AG08395 (cell line): ENCODE measurements at regions not wholly inside any gene's neighbourhood (a gene's known extent, or its start where the extent isn't known, plus 50 kb on each side); places are given as distances from the start of the nearest gene placed in this dataset.
A peak's percentile ranks its signal among the peaks of the same experiment; 100 is the strongest.

Experiments used
- DNase-seq: peaks from one replicate; pipeline ENCODE4 v3.0.0; 2012; ENCODE audit warnings: mixed read lengths, low spot score

- no peak for DNase-seq
These were observed 73.9 kb downstream of the WNT5A start for GRCh38 chr3:55413236-55413635.

DNA sequence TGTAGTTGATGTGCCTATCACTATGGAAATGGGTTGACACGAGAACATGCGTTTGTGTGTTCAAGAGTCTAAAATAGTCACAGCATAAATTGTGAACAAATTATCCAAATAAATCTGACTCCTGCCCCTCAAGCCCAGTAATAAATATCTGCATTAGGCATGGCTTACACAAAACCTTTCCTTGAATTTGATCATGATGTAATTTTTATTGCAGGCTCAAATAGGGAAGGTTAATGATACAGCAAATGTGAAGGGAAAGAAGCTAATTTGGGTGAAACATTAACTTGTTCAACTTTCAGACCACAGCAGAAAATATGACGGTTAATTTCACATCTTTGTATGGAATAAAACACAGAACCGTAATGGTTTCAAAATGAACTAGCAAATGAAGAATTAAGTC is 74.6 kb downstream of the WNT5A start:
- DNase-seq, result no peak

DNA sequence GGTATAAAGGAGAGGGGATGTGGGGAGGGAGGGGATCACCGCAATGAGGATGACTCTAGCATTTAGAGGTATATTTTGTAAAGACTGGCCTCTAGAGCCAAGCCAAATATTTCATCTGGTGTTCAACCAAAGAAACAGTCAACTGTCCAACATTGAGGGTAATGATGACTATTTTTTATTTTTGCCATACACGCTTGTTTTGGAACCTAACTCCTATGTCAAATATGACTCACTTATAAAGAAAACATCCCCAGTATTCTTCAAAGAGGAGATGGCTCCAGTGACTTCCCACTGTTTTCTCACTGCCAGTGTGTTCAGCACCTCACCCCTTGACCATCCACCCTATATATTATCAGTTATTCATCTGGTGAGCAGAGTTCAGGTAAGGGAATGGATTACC is 77.3 kb downstream of the WNT5A start:
- no peak for DNase-seq

DNA sequence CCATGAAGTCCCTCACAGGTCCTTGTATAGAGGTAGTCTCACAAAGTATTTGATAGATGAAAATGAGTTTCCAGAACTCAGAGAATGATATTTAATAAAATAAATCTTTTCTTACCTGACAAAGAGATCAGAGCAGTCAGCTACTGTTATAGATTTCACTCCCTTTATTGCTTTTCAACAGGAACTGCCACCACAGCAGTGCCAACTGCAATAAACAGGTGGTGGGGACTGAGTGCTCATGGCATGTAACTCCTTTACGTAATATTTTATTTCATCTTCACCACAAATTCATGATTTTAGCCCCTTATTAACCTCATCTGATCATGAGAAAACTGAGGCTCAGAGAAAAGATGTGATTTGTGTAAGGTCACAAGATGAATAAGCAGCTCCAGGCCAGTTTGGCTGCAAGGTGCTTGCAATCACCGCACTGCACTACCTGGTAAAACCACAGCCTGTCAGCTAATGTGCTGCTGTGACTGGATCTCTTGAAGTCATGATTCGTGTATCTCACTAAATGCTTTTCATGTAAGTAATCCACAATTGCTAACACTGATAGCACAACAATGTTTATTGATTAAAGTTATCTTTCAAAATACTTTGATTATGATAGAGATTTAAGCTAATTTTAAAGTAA is 78.8 kb downstream of the WNT5A start:
- no peak for DNase-seq

DNA sequence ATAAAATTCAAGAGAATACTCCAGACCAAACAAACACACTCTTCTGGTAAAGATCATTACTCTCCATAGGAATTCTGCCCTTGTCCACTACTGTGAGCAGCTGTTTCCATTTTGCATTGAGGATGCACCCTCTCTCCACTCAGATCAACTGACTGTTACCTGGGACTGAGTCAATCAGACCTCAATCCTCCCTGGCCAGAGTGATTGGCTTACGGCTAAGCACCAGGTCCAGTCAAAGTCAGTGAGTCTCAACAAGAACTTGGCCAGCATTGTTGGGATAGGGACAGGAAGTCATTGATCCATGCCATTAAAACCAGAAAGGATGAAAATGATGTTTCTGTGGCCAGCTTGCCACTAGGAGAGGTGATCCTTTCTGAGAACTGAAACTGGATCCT is 79.7 kb downstream of the WNT5A start:
- no peak for DNase-seq

DNA sequence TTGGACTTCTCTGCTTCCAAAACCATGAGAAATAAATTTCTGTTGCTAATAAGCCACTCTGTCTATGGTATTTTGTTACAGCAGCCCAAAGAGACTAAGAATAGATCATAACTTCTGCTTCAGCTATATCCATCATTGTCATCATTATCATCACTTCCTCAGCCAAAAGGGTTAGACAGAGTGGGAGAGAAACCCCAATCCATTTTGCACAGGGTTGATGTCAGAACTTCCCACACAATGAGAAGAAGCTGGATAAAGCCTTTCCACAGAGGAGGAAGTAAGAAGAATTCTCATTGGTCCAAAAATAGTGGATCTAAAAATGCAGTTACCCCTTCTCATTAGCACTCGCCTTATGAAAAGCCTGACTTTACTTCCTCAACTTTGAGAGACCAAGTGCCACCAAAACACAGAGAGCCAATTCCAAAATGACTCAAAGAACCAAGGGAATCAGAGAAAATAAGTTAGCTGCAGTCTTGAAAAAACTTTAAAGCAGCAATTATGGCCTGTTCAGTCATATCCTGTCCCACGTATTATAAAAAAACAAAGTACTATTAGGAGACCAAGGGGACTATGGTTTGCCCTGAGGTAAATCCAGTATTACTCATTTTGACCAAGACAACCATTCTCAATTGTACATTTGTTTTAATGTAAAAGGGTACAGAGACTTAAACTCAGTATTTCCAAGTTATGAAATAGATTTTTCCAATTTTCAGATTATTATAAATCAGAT is 80.2 kb downstream of the WNT5A start:
- DNase-seq, result peak; percentile 10

DNA sequence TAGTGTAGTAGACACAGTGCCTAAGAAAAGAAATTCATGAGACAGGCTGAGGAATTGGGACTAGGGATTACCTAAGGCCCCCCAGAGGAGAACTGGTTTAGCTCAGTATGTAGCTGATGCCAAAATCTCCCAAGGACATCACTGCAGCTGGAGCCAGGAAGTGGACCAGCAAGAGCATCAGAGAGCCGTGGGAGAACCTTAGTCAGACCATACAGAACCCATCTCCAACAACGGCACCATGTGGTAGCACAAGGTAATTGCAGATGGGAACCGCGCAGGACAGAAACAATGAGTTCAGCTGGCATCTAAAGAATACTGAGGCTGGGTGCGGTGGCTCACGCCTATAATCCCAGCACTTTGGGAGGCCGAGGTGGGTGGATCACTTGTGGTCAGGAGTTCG is 81.7 kb downstream of the WNT5A start:
- DNase-seq, result no peak

GRCh38 chr3:55402886-55403609 is 84.1 kb downstream of the WNT5A start:
- no peak for DNase-seq

- no peak for DNase-seq
These were observed 106.5 kb downstream of the WNT5A start for GRCh38 chr3:55380561-55380960.

DNA sequence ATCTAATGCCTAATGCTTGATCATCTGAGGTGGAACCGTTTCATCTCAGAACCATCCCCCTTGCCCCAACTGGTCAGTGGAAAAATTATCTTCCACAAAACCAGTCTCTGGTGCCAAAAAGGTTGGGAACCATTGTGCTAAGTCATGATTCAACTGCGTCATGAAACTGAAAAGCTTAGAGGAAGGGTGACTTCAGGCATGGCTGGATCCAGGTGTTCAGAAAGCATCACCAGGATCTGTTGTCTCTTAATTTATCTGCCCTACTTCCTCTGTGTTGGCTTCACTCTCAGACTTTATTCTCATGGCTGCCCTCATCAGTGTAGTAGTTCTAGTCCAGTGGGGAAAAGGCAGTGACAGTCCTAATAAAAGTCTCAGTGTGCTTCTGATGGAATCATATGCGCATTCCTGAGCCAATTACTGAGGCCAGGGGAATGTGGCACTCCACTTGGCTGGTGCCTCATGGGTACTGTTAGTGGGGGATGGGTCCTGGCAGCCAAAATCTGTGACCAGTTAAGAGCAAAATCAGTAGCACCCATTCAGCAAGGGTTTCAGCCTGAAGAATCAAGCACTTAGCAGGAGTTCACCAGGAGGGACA is 110.3 kb downstream of the WNT5A start:
- DNase-seq, result peak; percentile 11

GRCh38 chr3:55373423-55373822 is 113.7 kb downstream of the WNT5A start:
- no peak for DNase-seq

DNA sequence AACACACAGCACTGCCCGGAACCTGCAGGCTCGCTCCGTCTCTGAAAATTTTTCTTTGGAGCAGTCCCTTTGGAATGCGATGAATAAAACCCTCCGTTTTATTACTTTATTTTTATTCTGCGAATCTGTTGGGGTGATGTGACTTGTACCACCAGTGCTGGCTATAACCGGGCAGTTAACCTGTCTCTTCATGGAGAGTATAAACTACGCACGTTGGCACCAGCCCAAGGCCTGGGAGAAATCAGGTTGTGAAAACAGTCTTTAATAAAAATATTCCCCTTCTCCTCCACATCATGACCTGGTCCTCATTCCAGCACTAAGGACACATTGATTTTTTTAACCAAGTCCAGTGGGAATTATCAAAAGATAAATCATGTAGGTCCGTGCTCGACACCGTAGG is 116.8 kb downstream of the WNT5A start:
- no peak for DNase-seq

DNA sequence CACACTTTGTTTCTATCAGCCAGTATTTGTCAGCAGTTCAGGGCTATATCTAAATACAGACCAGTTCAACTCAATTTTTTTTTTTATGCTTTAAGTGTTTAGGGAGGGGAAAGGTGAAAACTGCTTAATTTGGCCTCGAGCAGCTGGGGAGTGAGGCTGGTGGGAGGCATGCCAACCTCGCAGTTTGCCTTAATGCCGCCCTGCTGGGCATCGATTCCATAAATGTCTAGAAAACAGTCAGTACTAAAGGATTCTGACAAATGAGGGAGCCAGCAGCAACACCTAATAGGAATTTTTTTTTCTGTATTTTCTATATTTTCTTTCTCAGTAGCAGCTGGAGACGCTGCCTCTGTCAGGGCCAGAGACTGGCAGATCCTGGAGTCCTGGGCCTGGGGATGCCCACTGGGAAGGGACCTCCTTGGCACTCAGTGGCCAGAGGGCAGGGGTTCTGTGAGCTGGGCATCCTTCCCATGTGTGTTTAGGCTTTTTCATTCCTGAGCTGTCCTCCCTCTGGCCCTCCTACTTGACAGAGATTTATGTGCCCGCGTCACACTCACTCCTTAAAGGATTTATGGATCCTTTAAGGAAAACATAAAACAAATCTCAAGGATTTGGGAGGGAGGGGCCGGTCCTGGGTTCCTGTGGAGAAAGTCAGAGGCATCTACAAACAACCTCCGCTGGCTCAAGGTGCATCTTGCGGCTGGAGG is 117.8 kb downstream of the WNT5A start:
- no peak for DNase-seq

- no peak for DNase-seq
These were observed 118.7 kb downstream of the WNT5A start for GRCh38 chr3:55368366-55368765.

DNA sequence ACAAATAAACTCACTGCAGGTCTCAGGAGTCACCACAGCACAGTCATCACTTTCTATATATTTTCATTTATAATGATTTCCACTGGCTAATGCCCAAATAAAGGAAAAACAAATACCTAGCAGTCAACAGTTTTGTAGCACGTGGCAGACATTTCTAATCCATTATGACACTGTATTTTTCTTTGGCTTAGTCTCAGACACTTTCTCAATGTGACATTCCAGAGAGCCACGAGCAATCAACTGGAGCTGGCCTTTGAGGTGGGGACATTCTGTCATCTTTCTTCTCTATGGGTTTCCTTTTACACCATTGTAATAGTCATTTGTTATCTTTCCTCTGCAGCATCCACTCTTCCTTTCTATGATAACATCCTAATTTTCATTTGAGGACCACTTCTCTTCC is 119.7 kb downstream of the WNT5A start:
- peak; percentile 5 for DNase-seq

- peak; percentile 45 for DNase-seq
These were observed 122.7 kb downstream of the WNT5A start for GRCh38 chr3:55364421-55364820.

GRCh38 chr3:55362210-55362960 is 124.7 kb downstream of the WNT5A start:
- peak; percentile 13 for DNase-seq

DNA sequence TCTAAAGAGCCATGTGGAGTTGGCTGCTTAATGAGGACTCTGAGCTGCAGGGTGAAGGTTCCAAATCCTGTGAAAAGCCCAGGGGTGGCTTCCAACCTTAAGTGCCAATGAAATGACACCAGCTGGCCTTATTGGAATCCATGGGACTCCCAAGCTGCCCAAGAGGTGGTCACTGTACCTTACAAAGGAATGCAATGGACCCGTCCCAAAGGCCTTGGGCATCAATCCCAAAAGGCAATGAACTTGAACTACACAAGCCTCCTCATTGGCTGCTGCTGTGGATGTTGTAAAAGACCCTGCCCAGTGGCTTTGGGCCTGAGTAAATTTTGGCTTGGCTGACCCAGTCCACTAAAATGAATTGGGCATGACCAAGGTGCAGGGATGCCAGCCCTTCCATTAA is 129.3 kb downstream of the WNT5A start:
- DNase-seq, result no peak

DNA sequence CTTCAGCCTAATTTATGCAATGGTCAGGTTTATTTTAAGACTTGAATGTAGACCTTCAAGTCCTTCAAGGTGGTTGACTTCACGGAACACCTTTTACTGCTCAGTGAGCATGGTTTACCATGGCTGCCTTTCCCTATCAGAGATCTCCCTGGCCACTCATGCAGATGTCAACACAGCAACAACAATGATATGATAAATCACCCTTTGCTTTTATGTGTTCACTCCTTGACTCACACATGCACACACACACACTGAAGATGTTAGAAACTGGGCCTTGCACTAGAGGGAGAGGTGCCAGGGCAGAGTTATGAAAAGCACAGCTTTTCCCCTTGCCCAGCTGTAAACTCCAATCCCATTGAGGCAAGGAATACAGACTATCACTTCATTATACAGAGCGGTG is 134.4 kb downstream of the WNT5A start:
- no peak for DNase-seq

DNA sequence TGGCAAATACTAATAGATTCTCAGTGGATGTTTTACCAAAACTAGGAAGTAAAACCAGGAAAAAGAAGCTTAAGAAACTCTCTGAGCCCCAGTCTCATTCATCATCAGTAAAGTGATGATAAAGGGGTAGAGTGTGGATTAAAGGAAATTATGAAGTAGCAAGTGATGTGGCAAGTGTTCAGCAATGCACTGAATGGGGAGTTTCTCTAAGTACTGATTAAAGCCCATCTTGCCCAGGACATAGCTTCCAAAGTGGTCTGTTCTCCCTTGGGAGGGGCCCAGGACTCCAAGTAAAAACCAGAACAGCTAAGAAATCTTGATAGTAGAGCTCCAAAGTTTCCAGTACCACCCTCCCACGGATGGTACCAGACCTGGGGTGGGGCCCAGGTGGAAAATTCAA is 137.3 kb downstream of the WNT5A start:
- no peak for DNase-seq
